ENCODE measurements at regions not wholly inside any gene's neighbourhood (a gene's known extent, or its start where the extent isn't known, plus 50 kb on each side); places are given as distances from the start of the nearest gene placed in this dataset.

DNA sequence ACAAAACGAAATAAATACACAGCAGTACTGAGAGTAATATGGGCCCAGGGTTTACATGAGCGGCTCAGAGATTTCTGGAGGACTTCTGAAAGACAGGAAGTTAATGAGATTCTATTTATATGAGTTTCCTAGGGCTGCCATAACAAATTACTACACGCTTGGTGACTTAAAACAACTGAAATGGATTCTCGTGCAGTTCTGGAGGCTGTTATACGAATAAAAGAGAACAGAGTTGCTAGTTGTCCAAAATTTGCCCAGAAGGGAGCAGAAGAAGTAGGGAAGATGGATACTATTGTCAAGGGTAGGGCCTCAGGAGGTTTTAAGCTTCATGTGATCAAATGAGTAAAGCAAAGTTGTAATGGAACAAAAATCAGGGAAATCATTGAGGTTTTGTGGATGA is 173.1 kb upstream of the LYSMD4 start:
- Histone ChIP-seq H3K36me3 (replicated peaks in 1 of 2) (no peaks in the 10 kb centered on the region), H3K4me3 (no peak overlapping the region), H3K9me3 (replicated peaks in 1 of 3) (no peaks in the 10 kb centered on the region), H3K27me3 (no peaks in the 10 kb centered on the region), H3K4me1 (replicated peaks in 1 of 2) (no peaks in the 10 kb centered on the region), H3K27ac (no peak overlapping the region)
- DNase-seq: no peak
- 77 to 85% (median 82%) methylated on average over 5 of the region's 5 CpGs for WGBS, 4 donors
- no peak for TF ChIP-seq POLR2A (IDR thresholded peaks at IDR 0.05)
- TF ChIP-seq, protein P1, sequence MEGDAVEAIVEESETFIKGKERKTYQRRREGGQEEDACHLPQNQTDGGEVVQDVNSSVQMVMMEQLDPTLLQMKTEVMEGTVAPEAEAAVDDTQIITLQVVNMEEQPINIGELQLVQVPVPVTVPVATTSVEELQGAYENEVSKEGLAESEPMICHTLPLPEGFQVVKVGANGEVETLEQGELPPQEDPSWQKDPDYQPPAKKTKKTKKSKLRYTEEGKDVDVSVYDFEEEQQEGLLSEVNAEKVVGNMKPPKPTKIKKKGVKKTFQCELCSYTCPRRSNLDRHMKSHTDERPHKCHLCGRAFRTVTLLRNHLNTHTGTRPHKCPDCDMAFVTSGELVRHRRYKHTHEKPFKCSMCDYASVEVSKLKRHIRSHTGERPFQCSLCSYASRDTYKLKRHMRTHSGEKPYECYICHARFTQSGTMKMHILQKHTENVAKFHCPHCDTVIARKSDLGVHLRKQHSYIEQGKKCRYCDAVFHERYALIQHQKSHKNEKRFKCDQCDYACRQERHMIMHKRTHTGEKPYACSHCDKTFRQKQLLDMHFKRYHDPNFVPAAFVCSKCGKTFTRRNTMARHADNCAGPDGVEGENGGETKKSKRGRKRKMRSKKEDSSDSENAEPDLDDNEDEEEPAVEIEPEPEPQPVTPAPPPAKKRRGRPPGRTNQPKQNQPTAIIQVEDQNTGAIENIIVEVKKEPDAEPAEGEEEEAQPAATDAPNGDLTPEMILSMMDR (IDR thresholded peaks at IDR 0.05): no peak
- intact Hi-C loops (cut with DNase I): no loop called here

DNA sequence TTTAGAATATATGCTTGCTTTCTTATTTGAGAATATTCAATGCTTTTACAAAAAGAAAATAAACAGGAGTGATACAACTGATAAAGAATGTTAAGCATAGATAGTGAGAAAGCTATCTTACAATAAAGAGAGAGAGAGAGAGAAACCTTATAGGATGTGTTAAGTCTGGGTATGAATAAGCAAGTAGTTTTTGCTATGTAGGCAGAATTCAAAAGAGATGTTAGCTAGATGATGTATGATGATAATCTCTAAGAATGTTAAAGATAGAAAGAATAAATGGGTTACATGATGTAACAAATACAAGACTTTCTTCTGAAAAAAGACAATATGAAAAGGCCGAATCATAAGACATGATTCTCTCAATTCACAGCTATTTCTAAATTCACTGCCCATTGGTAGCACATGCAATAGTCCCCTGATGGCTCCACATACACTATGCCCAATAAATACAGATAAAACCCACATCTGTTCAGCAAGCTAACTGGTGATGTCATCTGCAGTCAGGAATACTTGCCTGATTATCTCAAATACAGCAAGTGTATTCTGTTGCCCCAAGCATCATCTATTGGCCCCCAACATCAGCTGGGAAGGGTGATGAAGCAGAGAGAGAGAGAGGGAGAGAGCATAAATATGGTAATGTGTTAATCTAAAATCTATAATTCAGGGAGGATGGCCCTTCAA is 169.2 kb upstream of the LYSMD4 start:
- H3K9me3 ChIP-seq (replicated peaks in 1 of 3): no peaks in the 10 kb centered on the region
- TF ChIP-seq, protein P1 (IDR thresholded peaks at IDR 0.05): no peak
- no peak for TF ChIP-seq POLR2A (IDR thresholded peaks at IDR 0.05)
- no peak for DNase-seq
- 83 to 94% (median 91%) methylated on average over 1 of the region's 1 CpG for WGBS, 4 donors
- intact Hi-C loops (cut with DNase I): no loop called here
- H3K4me1 ChIP-seq (replicated peaks in 1 of 2): no peaks in the 10 kb centered on the region
- H3K27me3 ChIP-seq: no peaks in the 10 kb centered on the region
- H3K4me3 ChIP-seq: no peak overlapping the region
- no peaks in the 10 kb centered on the region for H3K36me3 ChIP-seq (replicated peaks in 1 of 2)
- H3K27ac ChIP-seq: no peak overlapping the region

DNA sequence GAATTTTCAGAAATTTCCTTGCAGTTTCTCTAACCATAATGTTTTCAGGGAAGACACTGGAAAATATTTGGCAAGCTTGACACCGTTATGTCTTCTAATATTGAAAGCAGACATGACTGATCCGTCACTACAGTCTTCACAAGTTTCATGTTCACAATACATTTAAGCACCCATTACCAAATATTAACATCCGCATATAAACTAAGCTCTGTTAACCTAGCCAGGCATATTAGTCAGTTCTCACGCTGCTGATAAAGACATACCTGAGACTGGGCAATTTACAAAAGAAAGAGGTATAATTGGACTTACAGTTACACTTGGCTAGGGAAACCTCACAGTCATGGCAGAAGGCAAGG is 162.7 kb upstream of the LYSMD4 start:
- Histone ChIP-seq H3K27ac (no peak overlapping the region), H3K27me3 (no peaks in the 10 kb centered on the region), H3K4me1 (replicated peaks in 1 of 2) (no peaks in the 10 kb centered on the region), H3K36me3 (replicated peaks in 1 of 2) (no peaks in the 10 kb centered on the region), H3K4me3 (no peak overlapping the region), H3K9me3 (replicated peaks in 1 of 3) (no peaks in the 10 kb centered on the region)
- TF ChIP-seq, protein P1 (IDR thresholded peaks at IDR 0.05): no peak
- no peak for TF ChIP-seq POLR2A (IDR thresholded peaks at IDR 0.05)
- 86 to 94% (median 90%) methylated on average over 4 of the region's 4 CpGs for WGBS, 4 donors
- no peak for DNase-seq
- intact Hi-C loops (cut with DNase I): no loop called here

DNA sequence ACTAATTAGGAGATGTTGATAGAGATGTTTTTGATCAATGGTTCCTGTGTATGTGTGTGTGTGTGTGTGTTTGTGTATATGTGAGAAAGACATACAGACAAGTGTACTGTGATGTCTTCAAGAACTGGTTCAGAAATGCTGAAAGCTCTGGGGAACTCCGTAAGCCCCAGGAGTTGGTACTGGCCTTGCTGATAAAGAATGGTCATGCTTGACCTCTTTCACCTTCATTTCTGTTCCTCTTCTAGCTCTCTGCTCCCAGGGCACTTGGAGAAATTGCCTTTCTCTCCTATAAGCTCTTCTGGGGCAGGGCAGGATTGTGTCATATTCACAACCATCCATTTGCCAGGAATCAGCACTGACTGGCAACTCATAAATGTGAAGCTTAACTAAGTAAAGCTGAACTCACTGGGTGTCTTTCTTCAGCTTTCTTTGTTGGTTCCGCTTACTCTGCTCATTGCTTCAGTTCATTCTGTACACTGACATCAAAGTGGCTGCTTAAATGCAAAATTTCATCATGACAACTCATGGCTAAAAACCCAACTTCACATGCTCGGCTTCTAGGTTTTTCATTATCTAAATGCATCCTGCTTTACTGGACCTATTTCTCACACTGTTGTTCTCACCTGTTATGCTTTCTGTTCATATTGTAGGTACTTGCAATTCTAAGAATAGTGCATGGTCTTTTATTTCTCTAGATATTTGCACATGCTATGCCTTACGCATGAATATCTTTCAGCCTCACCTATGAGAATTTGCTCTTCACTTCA is 162.1 kb upstream of the LYSMD4 start:
- TF ChIP-seq POLR2A (IDR thresholded peaks at IDR 0.05): no peak
- TF ChIP-seq, protein P1 (IDR thresholded peaks at IDR 0.05): no peak
- no peak overlapping the region for H3K4me3 ChIP-seq
- no peak for DNase-seq
- H3K9me3 ChIP-seq (replicated peaks in 1 of 3): no peaks in the 10 kb centered on the region
- H3K36me3 ChIP-seq (replicated peaks in 1 of 2): no peaks in the 10 kb centered on the region
- WGBS, 4 donors: 86 to 92% (median 88%) methylated on average over 4 of the region's 4 CpGs
- intact Hi-C loops (cut with DNase I): no loop called here
- no peak overlapping the region for H3K27ac ChIP-seq
- no peaks in the 10 kb centered on the region for H3K27me3 ChIP-seq
- no peaks in the 10 kb centered on the region for H3K4me1 ChIP-seq (replicated peaks in 1 of 2)

All from adrenal gland (tissue), 9 donors.